Liver (tissue), 8 donors: ENCODE measurements at regions not wholly inside any gene's neighbourhood (a gene's known extent, or its start where the extent isn't known, plus 50 kb on each side); places are given as distances from the start of the nearest gene placed in this dataset.

Source experiments
- DNase-seq: peaks from one replicate; pipeline ENCODE4 v3.0.0-alpha.2; 2017; ENCODE audit warnings: low spot score
- H3K27ac ChIP-seq, 2 donors: one replicate each; pipeline ENCODE4 v1.7.0; 2013; ENCODE audit warnings: inconsistent platforms in 2 of 2, low read length in 2 of 2, control low read depth in 1 of 2, low read depth in 1 of 2, mild to moderate bottlenecking in 1 of 2
- H3K27me3 ChIP-seq, 4 donors: one replicate each; pipeline versions ENCODE4 v1.6.1 to v1.7.0; 2013; ENCODE audit warnings: low read length in 3 of 4, inconsistent platforms in 1 of 4, mild to moderate bottlenecking in 1 of 4, moderate library complexity in 1 of 4; ENCODE audit not compliant: control insufficient read depth in 4 of 4, insufficient read depth in 4 of 4
- H3K36me3 ChIP-seq, 4 donors: one replicate each; pipeline versions ENCODE4 v1.6.1 to v1.7.0; 2013; ENCODE audit warnings: low read length in 3 of 4, mild to moderate bottlenecking in 3 of 4, low read depth in 1 of 4, moderate library complexity in 1 of 4; ENCODE audit not compliant: control insufficient read depth in 4 of 4, insufficient read depth in 3 of 4
- H3K4me1 ChIP-seq, 4 donors: one replicate each; pipeline versions ENCODE4 v1.6.1 to v1.7.0; 2013; ENCODE audit warnings: low read length in 3 of 4, mild to moderate bottlenecking in 3 of 4, moderate library complexity in 1 of 4; ENCODE audit not compliant: control insufficient read depth in 4 of 4, insufficient read depth in 4 of 4
- H3K4me3 ChIP-seq, 3 donors: one replicate each; pipeline versions ENCODE4 v1.6.1 to v1.7.0; 2013; ENCODE audit warnings: low read length in 3 of 3, control low read depth in 1 of 3, low read depth in 1 of 3, mild to moderate bottlenecking in 1 of 3
- H3K9ac ChIP-seq, 2 donors: one replicate each; pipeline ENCODE4 v1.7.0; 2013; ENCODE audit warnings: low read length in 2 of 2, mild to moderate bottlenecking in 2 of 2, moderate library complexity in 2 of 2, control low read depth in 1 of 2, low read depth in 1 of 2
- H3K9me3 ChIP-seq, 4 donors: one replicate each; pipeline versions ENCODE4 v1.6.1 to v1.7.0; 2013; ENCODE audit warnings: low read length in 3 of 4; ENCODE audit not compliant: control insufficient read depth in 4 of 4
- ATF3 ChIP-seq: IDR thresholded peaks from 2 replicates; pipeline ENCODE4 v1.6.1; 2016; ENCODE audit warnings: antibody characterized with exemption
- CTCF ChIP-seq: fragments of 150-350 bp; IDR thresholded peaks from 2 replicates; pipeline ENCODE4 v1.5.1; 2017; ENCODE audit warnings: improper control_type of control experiment, low read depth, low read length; ENCODE audit not compliant: missing input control
- EGR1 ChIP-seq, 2 donors: IDR thresholded peaks; 2 replicates each; pipeline ENCODE4 v1.6.1; 2016 to 2018; ENCODE audit warnings: antibody characterized with exemption in 2 of 2, low read depth in 2 of 2
- FOXA1 ChIP-seq: IDR thresholded peaks from 2 replicates; pipeline ENCODE4 v1.6.1; 2016; ENCODE audit warnings: antibody characterized with exemption
- GABPA ChIP-seq, 2 donors: IDR thresholded peaks in 1 of 2; conservative IDR thresholded peaks in 1 of 2; 2 replicates each; pipeline ENCODE4 v1.6.1; 2016; ENCODE audit warnings: antibody characterized with exemption in 2 of 2, mild to moderate bottlenecking in 1 of 2, moderate library complexity in 1 of 2
- HNF4A ChIP-seq, 2 donors: conservative IDR thresholded peaks; 2 replicates each; pipeline ENCODE4 v1.6.1; 2016; ENCODE audit warnings: antibody characterized with exemption in 2 of 2, mild to moderate bottlenecking in 2 of 2
- MAX ChIP-seq: IDR thresholded peaks from 2 replicates; pipeline ENCODE4 v1.6.1; 2016; ENCODE audit warnings: antibody characterized with exemption
- RAD21 ChIP-seq, 2 donors: IDR thresholded peaks; 2 replicates each; pipeline ENCODE4 v1.6.1; 2016; ENCODE audit warnings: antibody characterized with exemption in 2 of 2, mild to moderate bottlenecking in 2 of 2
- REST ChIP-seq: IDR thresholded peaks from 2 replicates; pipeline ENCODE4 v1.6.1; 2016; ENCODE audit warnings: antibody characterized with exemption, mild to moderate bottlenecking
- RXRA ChIP-seq, 2 donors: IDR thresholded peaks; 2 replicates each; pipeline ENCODE4 v1.6.1; 2017 to 2018; ENCODE audit warnings: antibody characterized with exemption in 2 of 2, mild to moderate bottlenecking in 1 of 2
- SP1 ChIP-seq: IDR thresholded peaks from 2 replicates; pipeline ENCODE4 v1.6.1; 2018; ENCODE audit warnings: antibody characterized with exemption, mild to moderate bottlenecking
- TAF1 ChIP-seq: conservative IDR thresholded peaks from 2 replicates; pipeline ENCODE4 v1.6.1; 2016; ENCODE audit warnings: antibody characterized with exemption, mild to moderate bottlenecking
- YY1 ChIP-seq: IDR thresholded peaks from 2 replicates; pipeline ENCODE4 v1.6.1; 2016; ENCODE audit warnings: antibody characterized with exemption, mild to moderate bottlenecking
- ZBTB33 ChIP-seq: IDR thresholded peaks from 2 replicates; pipeline ENCODE4 v1.6.1; 2016; ENCODE audit warnings: antibody characterized with exemption
- WGBS: extraction: QIAGEN DNeasy Blood & Tissue Kit; methylation state at CpG from one replicate; pipeline ENCODE4 v1.1.7; 2013; 5-methylcytosine and 5-hydroxymethylcytosine counted together
- donor health status: healthy.
- donor health status: healthy.
- donor health status: healthy.
- donor health status: healthy.
- donor health status: healthy.

GRCh38 chr14:83733670-83734069 is 1796.3 kb upstream of the FLRT2 start:
- WGBS, result 61% methylated on average over 1 of the region's 1 CpG
- no peaks in the 10 kb centered on the region for H3K27me3 ChIP-seq
- H3K9ac ChIP-seq, result no peak overlapping the region
- no peaks in the 10 kb centered on the region for H3K36me3 ChIP-seq
- no peak overlapping the region for H3K27ac ChIP-seq
- no peaks in the 10 kb centered on the region for H3K4me1 ChIP-seq
- DNase-seq, result no peak
- no peak for TF ChIP-seq CTCF
- no peak for TF ChIP-seq YY1
- no peak for TF ChIP-seq RXRA (IDR thresholded peaks at IDR 0.05)
- TF ChIP-seq SP1, result no peak
- no peak for TF ChIP-seq REST
- H3K4me3 ChIP-seq, result no peak overlapping the region
- peaks cover 0 to 3% (median 0%) of the 10 kb centered on the region in 4 donors for H3K9me3 ChIP-seq

GRCh38 chr14:83734431-83734830 is 1795.5 kb upstream of the FLRT2 start:
- H3K9me3 ChIP-seq, result peaks cover 0 to under 1% (median 0%) of the 10 kb centered on the region in 4 donors
- H3K4me3 ChIP-seq, result no peak overlapping the region
- no peaks in the 10 kb centered on the region for H3K4me1 ChIP-seq
- no peak for DNase-seq
- WGBS, result 70% methylated on average over 7 of the region's 7 CpGs
- no peak overlapping the region for H3K27ac ChIP-seq
- H3K27me3 ChIP-seq, result no peaks in the 10 kb centered on the region
- H3K36me3 ChIP-seq, result no peaks in the 10 kb centered on the region
- TF ChIP-seq REST (no peak), HNF4A (conservative IDR thresholded peaks at IDR 0.05) (no peak), EGR1 (IDR thresholded peaks at IDR 0.05; ENCODE audit: low read depth in 2 of 2) (no peak), RXRA (IDR thresholded peaks at IDR 0.05) (no peak), MAX (no peak), ZBTB33 (no peak), GABPA (IDR thresholded peaks at IDR 0.05 in 1 of 2, conservative IDR thresholded peaks at IDR 0.05 in 1 of 2) (no peak), RAD21 (IDR thresholded peaks at IDR 0.05) (no peak), ATF3 (no peak), FOXA1 (no peak), TAF1 (no peak)
- no peak overlapping the region for H3K9ac ChIP-seq
